Right lung (tissue), 2 donors: ENCODE measurements at regions not wholly inside any gene's neighbourhood (a gene's known extent, or its start where the extent isn't known, plus 50 kb on each side); places are given as distances from the start of the nearest gene placed in this dataset.
"Not testable (repeated sequence)": the region's sequence is repeated elsewhere in the genome, so short reads cannot be mapped to it uniquely, and the experiment has no call there.

ENCODE experiments used
- DNase-seq, 2 donors: peaks; one replicate each; pipeline ENCODE4 v3.0.0-alpha.2; 2013

GRCh38 chr5:83001796-83002381 is 75.3 kb downstream of the TMEM167A start:
- no peak for DNase-seq

DNA sequence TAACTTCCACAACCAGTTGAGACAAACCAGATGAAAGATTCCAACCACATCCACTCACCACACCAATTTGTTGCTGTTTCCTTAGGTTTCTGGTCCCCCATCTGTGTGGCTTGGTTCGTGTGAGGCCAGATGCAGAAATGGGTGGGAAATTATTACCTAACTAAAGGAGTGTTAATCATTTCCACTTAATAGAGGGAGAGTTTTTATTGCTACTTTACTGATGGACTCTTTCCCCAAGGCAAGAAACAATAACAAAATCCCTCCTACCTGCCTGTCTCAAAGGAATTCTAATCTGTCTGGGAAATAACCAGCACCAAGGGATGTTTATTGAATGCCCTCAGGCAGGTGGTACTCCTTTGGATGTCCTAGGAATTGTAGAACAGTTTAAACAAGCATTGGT is 76.3 kb downstream of the TMEM167A start:
- no peak for DNase-seq

- DNase-seq: no peak
Observed at GRCh38 chr5:83000428-83000827, 76.8 kb downstream of the TMEM167A start.

DNA sequence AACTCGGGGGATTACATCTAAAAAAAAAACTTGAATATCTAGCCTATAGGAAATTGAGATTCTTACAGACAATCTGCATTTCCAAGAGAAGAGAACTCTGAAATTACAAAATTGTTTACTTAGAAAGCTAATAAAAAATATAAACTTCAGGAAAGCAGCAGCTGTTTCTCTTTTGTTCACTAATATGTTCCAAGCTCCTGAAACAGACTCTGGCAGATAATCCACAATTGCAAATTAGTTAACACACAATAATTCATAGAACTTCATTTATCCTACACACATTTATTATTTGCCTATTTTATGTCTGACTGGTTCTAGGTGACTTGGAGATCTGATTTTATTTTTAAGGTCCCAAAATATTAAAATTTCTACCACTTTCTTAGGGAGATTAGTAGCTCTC is 83.8 kb downstream of the TMEM167A start:
- peak in 1 of 2 donors; percentile 32 for DNase-seq

- DNase-seq: peak in 1 of 2 donors; percentile 36
Observed at GRCh38 chr5:82992646-82993045, 84.5 kb downstream of the TMEM167A start.

DNA sequence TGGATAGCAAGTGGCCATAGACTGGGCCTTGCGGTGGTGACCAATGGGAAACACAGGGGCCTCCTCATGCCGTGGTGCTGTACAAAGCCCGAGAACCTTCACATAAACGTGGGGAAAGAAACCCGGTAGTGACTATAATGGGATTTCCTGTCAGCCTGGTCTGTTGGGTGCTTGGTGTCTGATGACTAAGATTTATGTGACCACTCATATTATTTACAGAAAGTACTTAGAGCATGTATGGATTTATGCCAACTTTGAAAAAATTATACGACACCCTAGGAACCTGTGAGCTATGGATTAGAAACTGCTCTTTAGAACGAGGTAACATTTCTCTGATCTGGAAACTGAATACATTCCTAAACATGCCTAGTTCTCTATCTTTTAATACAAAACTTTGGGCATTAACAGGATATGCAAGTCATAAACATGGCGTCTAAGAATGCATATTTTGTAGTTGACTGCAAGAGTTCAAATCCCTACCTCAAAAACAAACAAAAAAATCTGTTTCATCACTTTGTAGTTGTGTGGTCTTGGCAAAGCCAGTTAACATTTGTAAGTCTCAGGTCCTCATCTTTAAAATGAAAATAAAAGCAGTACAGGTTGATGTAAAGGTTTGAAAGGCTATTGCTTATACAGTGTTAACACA is 85.4 kb downstream of the TMEM167A start:
- no peak for DNase-seq

DNA sequence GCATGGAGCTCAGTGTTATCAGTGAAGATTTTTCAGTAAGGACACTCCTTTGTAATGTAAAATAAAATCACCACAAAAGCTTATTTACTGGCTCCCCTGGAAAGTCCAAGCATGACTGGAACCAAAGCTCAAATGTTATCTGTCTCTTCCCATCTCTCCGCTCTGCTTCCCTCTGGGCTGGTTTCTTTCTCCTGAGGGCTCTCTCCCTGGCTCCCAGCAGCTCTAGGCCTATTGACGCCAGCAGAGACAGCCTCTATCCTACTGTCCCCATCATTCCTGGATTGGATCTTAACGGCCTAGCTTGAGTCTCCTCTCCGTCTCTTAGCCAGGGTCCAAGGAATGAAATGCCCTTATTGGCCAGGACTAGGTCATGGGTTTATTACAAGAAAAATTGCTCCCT is 86.1 kb downstream of the TMEM167A start:
- no peak for DNase-seq

DNA sequence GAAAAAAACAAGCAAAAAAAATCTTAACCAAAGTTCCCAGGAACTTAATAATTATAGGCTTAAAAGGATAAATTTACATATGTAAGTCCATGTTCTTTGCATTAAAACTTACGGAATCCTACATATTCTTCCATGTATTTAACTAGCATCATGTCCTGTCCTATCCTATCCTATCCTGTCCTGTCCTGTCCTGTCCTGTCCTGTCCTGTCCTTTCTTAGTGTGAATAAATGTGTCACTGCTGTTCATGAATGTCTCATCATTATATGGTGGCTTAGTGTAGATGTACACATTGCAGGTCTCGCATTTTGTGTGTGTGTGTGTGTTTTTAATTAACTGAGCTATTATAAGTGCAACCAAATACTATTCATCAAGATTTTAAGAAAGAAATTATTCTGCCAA is 90.0 kb downstream of the TMEM167A start:
- no peak for DNase-seq

DNA sequence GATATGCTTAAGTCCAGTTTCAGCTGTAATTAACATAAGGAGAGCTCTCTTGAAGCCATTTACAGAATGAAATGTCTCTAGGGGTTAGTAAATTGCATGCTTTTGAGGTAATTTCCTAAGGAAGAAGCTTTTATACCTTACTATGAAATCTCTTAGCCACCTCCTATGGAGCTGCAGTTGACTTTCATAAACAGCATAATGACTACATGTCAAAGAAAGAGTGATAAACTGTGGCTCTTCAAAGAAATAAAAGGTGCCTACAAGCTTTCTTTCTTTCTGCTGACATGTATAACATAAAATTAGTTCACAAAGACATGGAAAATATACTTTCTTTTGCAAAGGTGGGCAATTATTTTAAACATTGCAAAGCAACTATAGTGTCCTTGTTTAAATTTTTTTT is 90.8 kb downstream of the TMEM167A start:
- no peak for DNase-seq

DNA sequence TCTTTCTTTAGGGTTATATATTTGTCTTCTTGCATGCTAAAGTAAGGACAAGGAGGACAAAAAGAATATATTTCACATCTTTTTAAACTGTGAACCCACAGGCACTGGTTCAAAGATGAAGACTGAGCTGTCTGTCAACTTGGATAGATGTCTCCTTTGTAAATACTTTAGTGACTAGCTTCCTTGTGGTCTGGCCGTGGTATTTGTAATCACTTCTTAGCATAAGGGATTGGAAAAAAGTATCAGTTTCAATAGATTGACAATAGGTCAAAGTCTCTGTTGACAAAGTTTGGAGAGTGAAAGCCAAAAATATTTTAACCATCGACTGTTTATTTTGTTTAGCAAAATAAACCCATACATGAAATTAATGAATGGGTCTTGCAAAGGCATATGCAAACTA is 91.4 kb downstream of the TMEM167A start:
- DNase-seq: no peak

GRCh38 chr5:82984786-82985735 is 92.1 kb downstream of the TMEM167A start:
- no peak for DNase-seq

DNA sequence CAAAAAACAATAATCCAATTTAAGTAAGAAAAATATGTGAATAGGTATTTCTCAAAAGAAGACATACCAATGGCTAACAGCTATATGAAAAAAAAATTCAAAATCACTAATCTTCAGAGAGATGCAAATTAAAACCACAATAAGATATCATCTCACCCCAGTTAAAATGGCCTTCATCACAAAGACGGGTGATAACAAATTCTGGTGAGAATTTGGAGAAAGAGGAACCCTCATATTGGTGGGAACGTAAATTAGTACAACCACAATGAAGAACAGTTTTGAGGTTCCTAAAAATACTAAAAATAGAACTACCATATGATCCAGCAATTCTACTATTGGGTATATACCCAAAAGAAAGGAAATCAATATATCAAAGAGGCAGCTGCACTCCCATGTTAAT is 94.3 kb downstream of the TMEM167A start:
- DNase-seq: no peak

- DNase-seq: not testable (repeated sequence)
Observed at GRCh38 chr5:82976887-82977286, 100.3 kb downstream of the TMEM167A start.

GRCh38 chr5:82975812-82976211 is 101.4 kb downstream of the TMEM167A start:
- no peak for DNase-seq

DNA sequence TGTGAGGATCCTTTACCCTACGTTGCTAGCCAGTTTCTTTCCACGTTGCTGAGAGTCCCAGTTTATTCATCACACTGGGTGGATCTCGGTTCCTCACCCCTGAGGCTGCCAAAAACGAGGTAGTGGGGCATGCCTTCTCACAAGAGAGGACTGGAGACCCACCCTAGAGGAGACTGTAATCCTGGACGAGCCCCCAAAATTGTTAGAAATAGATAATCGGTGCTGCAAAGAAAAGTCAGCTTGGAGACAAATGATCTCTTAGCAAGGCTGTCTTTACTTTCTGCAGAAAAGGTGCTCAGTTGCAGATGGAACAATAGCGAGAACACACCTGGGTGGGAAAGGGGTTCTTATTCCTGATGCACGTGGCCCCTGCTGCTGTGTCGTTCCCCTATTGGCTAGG is 101.8 kb downstream of the TMEM167A start:
- DNase-seq: no peak

DNA sequence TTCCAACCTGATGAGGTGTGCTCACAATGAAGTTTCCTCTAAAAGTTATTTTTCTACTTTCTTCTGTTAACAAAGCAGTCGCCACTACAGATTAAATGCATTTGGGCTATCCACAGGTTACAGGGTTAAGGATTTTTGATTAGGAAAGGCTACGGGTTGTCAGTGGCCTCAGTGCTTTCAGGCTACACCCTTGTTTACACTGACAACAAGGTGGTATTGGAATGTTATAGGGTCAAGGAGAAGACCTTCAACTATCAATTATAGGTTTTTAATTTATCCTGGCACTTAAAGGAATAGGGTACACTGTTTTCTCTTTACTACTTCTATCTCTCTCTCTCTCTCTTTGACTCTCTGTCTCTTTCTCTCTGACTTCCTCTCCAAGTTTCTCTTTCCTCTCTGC is 102.8 kb downstream of the TMEM167A start:
- not testable (repeated sequence) for DNase-seq

DNA sequence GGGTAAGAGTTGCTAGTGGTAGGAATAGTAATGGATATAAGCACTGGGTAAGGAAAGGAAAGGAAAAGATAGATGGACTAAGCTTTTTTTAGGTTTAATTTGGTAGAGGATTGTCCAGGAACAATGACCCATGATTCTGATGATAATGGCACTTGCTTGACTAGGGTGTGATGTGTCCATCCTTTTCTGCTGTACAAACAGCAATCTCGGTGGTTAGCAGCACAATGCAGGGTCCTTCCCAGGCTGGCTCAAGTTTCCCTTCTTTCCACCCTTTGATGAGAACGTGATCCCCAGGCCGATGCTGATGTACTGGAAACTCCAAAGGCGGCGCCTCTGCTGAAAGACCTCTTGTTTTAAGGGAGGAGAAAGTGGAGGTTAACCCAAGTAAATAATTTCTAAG is 105.3 kb downstream of the TMEM167A start:
- no peak for DNase-seq

- not testable (repeated sequence) for DNase-seq
Observed at GRCh38 chr5:82971034-82971806, 106.0 kb downstream of the TMEM167A start.

DNA sequence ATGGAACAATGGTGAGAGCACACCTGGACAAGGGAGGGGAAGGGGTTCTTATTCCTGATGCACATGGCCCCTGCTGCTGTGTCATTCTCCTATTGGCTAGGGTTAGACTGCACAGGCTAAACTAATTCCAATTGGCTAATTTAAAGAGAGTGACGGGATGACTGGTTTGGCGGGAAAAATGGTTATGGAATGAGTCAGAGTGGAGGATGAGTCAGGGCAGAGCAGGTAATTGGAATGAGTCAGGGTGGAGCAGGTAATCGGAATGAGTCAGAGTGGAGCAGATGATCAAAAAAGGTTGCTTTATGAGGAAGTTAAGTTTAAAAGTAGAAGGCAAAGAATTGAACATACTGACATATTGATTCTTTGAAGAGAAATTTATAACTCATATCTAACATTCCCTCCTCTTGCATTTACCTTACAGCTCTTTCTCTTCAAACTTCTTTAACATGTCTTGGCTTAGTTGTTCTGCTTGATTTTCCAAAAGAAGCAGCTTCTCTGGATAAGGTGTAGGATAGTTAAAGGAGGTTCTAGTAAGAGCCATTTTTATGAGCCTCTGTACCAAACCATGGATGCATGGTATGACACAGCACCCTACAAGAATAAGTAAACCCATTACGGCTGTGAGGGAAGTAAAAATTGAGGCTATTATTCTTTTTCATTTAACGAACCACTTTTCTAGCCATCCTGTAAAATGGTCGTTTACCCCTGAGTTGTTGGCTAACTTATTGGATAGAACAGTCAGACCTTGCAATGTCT is 107.8 kb downstream of the TMEM167A start:
- not testable (repeated sequence) for DNase-seq

DNA sequence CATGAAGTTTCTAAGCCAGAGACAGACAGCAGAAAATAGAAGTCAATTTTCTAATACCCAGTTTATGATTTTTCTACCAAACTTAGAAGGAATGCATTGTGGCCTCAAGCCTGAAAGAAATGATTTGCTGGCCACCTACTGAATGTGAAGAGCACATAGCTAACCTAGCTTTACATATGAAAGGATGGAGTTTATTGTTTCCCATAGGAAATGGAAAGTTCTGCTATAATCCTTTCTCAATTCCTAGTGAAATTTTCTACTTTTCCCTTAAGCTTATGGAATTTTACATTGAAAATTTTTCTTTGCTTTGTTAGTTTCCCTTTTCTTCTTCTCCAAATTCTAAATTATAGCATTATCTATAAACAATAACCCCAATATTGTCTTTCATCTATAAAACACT is 110.1 kb downstream of the TMEM167A start:
- DNase-seq: no peak

DNA sequence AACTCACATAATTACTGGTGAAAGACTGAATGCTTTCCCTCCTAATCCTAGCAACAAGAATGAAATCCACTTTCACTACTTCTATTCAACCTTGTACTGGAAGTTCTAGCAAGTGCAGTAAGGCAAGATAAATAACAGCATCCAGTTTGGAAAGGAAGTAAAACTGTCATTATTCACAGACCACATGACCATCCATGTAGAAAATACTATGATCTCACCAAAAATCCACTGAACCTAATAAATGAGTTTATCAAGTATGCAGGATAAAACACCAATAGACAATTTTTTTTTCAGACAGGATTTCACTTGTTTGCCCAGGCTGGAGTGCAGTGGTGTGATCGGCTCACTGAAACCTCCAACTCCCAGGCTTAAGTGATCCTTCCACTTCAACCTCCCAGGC is 117.7 kb downstream of the TMEM167A start:
- no peak for DNase-seq
